ENCODE measurements at regions not wholly inside any gene's neighbourhood (a gene's known extent, or its start where the extent isn't known, plus 50 kb on each side); places are given as distances from the start of the nearest gene placed in this dataset.
A peak's percentile ranks its signal among the peaks of the same experiment; 100 is the strongest.

GRCh38 chr5:39826051-39826450, 401.3 kb upstream of the DAB2 start:
- Histone ChIP-seq H3K27me3 (no peaks in the 10 kb centered on the region), H3K27ac (no peak overlapping the region), H3K4me1 (no peaks in the 10 kb centered on the region), H3K36me3 (no peaks in the 10 kb centered on the region), H3K4me3 (no peak overlapping the region), H3K9me3 (no peaks in the 10 kb centered on the region)
- in situ Hi-C loops (cut with MboI; ENCODE audit: low pct_ligation_motif_present in 1 of 4, low pct_unique_long_range_greater_than_20kb in 1 of 4, low sequenced_read_pairs in 3 of 4) = no loop called here
- 68 to 69% methylated on average over 4 of the region's 4 CpGs for WGBS, 2 donors (ENCODE audit: low coverage in 1 of 2)
- intact Hi-C loops (cut with DNase I; ENCODE audit: low total_unique reads) = no loop called here
- TF ChIP-seq POLR2A (IDR thresholded peaks at IDR 0.05) (no peak), EP300 (IDR thresholded peaks at IDR 0.05; ENCODE audit: low read depth) (no peak), POLR2AphosphoS5 (IDR thresholded peaks at IDR 0.05) (no peak), CTCF (IDR thresholded peaks at IDR 0.05) (no peak)
- no peak for DNase-seq

GRCh38 chr5:39825301-39825700, 400.5 kb upstream of the DAB2 start:
- Histone ChIP-seq H3K27ac (no peak overlapping the region), H3K36me3 (no peaks in the 10 kb centered on the region), H3K4me3 (no peak overlapping the region), H3K27me3 (no peaks in the 10 kb centered on the region), H3K9me3 (no peaks in the 10 kb centered on the region), H3K4me1 (no peaks in the 10 kb centered on the region)
- in situ Hi-C loops (cut with MboI; ENCODE audit: low pct_ligation_motif_present in 1 of 4, low pct_unique_long_range_greater_than_20kb in 1 of 4, low sequenced_read_pairs in 3 of 4) = no loop called here
- TF ChIP-seq EP300 (IDR thresholded peaks at IDR 0.05; ENCODE audit: low read depth) (no peak), POLR2AphosphoS5 (IDR thresholded peaks at IDR 0.05) (no peak), POLR2A (IDR thresholded peaks at IDR 0.05) (no peak)
- intact Hi-C loops (cut with DNase I; ENCODE audit: low total_unique reads) = no loop called here
- no peak for DNase-seq
- 65 to 78% methylated on average over 3 of the region's 3 CpGs for WGBS, 2 donors (ENCODE audit: low coverage in 1 of 2)

GRCh38 chr5:39822020-39822419, 397.2 kb upstream of the DAB2 start:
- TF ChIP-seq EP300 (IDR thresholded peaks at IDR 0.05; ENCODE audit: low read depth) = no peak
- TF ChIP-seq POLR2AphosphoS5 (IDR thresholded peaks at IDR 0.05) = no peak
- TF ChIP-seq POLR2A (IDR thresholded peaks at IDR 0.05) = no peak
- no peak for TF ChIP-seq CTCF (IDR thresholded peaks at IDR 0.05)
- intact Hi-C loops (cut with DNase I; ENCODE audit: low total_unique reads) = no loop called here
- DNase-seq = no peak
- no peaks in the 10 kb centered on the region for H3K36me3 ChIP-seq
- H3K4me1 ChIP-seq = no peaks in the 10 kb centered on the region
- H3K27me3 ChIP-seq = no peaks in the 10 kb centered on the region
- H3K9me3 ChIP-seq = no peaks in the 10 kb centered on the region
- no peak overlapping the region for H3K27ac ChIP-seq
- in situ Hi-C loops (cut with MboI; ENCODE audit: low pct_ligation_motif_present in 1 of 4, low pct_unique_long_range_greater_than_20kb in 1 of 4, low sequenced_read_pairs in 3 of 4) = no loop called here
- H3K4me3 ChIP-seq = no peak overlapping the region
- WGBS, 2 donors (ENCODE audit: low coverage in 1 of 2) = 84 to 100% methylated on average over 1 of the region's 1 CpG

- no peaks in the 10 kb centered on the region for H3K27me3 ChIP-seq
- no peaks in the 10 kb centered on the region for H3K9me3 ChIP-seq
- H3K36me3 ChIP-seq = no peaks in the 10 kb centered on the region
- WGBS, 2 donors (ENCODE audit: low coverage in 1 of 2) = 83 to 94% methylated on average over 3 of the region's 3 CpGs
- DNase-seq = no peak
- H3K4me3 ChIP-seq = no peak overlapping the region
- in situ Hi-C loops (cut with MboI; ENCODE audit: low pct_ligation_motif_present in 1 of 4, low pct_unique_long_range_greater_than_20kb in 1 of 4, low sequenced_read_pairs in 3 of 4) = no loop called here
- peaks cover 0 to 13% (median 4%) of the 10 kb centered on the region in 4 donors for H3K4me1 ChIP-seq
- intact Hi-C loops (cut with DNase I; ENCODE audit: low total_unique reads) = no loop called here
- H3K27ac ChIP-seq = no peak overlapping the region
- TF ChIP-seq CTCF (IDR thresholded peaks at IDR 0.05) (no peak), POLR2AphosphoS5 (IDR thresholded peaks at IDR 0.05) (no peak), POLR2A (IDR thresholded peaks at IDR 0.05) (no peak), EP300 (IDR thresholded peaks at IDR 0.05; ENCODE audit: low read depth) (no peak)
Measured at GRCh38 chr5:39816866-39817265, 392.1 kb upstream of the DAB2 start.

GRCh38 chr5:39816156-39816845, 391.5 kb upstream of the DAB2 start:
- Histone ChIP-seq H3K27ac (peak overlapping the region in 1 of 4 donors; percentile 33), H3K27me3 (no peaks in the 10 kb centered on the region), H3K36me3 (no peaks in the 10 kb centered on the region), H3K4me3 (no peak overlapping the region), H3K4me1 (peaks cover 0 to 13% (median 4%) of the 10 kb centered on the region in 4 donors), H3K9me3 (no peaks in the 10 kb centered on the region)
- TF ChIP-seq CTCF (IDR thresholded peaks at IDR 0.05) (no peak), POLR2AphosphoS5 (IDR thresholded peaks at IDR 0.05) (no peak), POLR2A (IDR thresholded peaks at IDR 0.05) (no peak), EP300 (IDR thresholded peaks at IDR 0.05; ENCODE audit: low read depth) (no peak)
- DNase-seq = no peak
- in situ Hi-C loops (cut with MboI; ENCODE audit: low pct_ligation_motif_present in 1 of 4, low pct_unique_long_range_greater_than_20kb in 1 of 4, low sequenced_read_pairs in 3 of 4) = no loop called here
- WGBS, 2 donors (ENCODE audit: low coverage in 1 of 2) = 51 to 59% methylated on average over 5 of the region's 5 CpGs
- intact Hi-C loops (cut with DNase I; ENCODE audit: low total_unique reads) = no loop called here

Measured in transverse colon (tissue), 4 donors.